SK-N-SH treated with all-trans-retinoic acid at 6 μM for 48 hours (cell line): ENCODE measurements at regions not wholly inside any gene's neighbourhood (a gene's known extent, or its start where the extent isn't known, plus 50 kb on each side); places are given as distances from the start of the nearest gene placed in this dataset.

Experiments used
- ATAC-seq: fragments of 200-7000 bp; cut with Tn5 transposase; 3 replicates; pipeline ENCODE4 v1.9.1; 2020; ENCODE audit warnings: mild to moderate bottlenecking, moderate library complexity
- ARNTL ChIP-seq: fragments of 450-650 bp; formaldehyde crosslinking; IDR thresholded peaks from 2 replicates; pipeline ENCODE4 v1.5.0; 2020; ENCODE audit warnings: low read depth, mild to moderate bottlenecking, moderate library complexity, borderline replicate concordance
- BACH2 ChIP-seq: fragments of 250-450 bp; sonication (Bioruptor Pico); IDR thresholded peaks from 2 replicates; pipeline ENCODE4 v1.9.0; 2021; ENCODE audit warnings: mild to moderate bottlenecking, borderline replicate concordance
- CREB5 ChIP-seq: fragments of 250-450 bp; sonication (Bioruptor Pico); IDR thresholded peaks from 2 replicates; pipeline ENCODE4 v1.5.1; 2020; ENCODE audit warnings: low read depth, mild to moderate bottlenecking, moderate library complexity
- CSDC2 ChIP-seq: fragments of 250-450 bp; sonication (Bioruptor Pico); IDR thresholded peaks from 2 replicates; pipeline ENCODE4 v1.5.0; 2020; ENCODE audit warnings: mild to moderate bottlenecking, moderate library complexity
- CSRNP3 ChIP-seq: fragments of 250-450 bp; sonication (Bioruptor Pico); IDR thresholded peaks from 2 replicates; pipeline ENCODE4 v1.5.1; 2021; ENCODE audit warnings: mild to moderate bottlenecking, moderate library complexity
- ESRRG ChIP-seq: fragments of 250-450 bp; sonication (Bioruptor Pico); IDR thresholded peaks from 2 replicates; pipeline ENCODE4 v1.6.1; 2021; ENCODE audit warnings: mild to moderate bottlenecking
- GLIS3 ChIP-seq: fragments of 250-450 bp; sonication (Bioruptor Pico); IDR thresholded peaks from 2 replicates; pipeline ENCODE4 v1.5.0; 2020; ENCODE audit warnings: mild to moderate bottlenecking, moderate library complexity
- OSR1 ChIP-seq: fragments of 250-450 bp; sonication (Bioruptor Pico); IDR thresholded peaks from 2 replicates; pipeline ENCODE4 v1.8.0; 2022; ENCODE audit warnings: moderate library complexity, mild to moderate bottlenecking, inconsistent platforms
- PATZ1 ChIP-seq: fragments of 250-450 bp; sonication (Bioruptor Pico); IDR thresholded peaks from 2 replicates; pipeline ENCODE4 v1.8.0; 2020; ENCODE audit warnings: mild to moderate bottlenecking, moderate library complexity, borderline replicate concordance
- POU6F1 ChIP-seq: fragments of 250-450 bp; sonication (Bioruptor Pico); IDR thresholded peaks from 2 replicates; pipeline ENCODE4 v1.8.0; 2021; ENCODE audit warnings: low read depth, mild to moderate bottlenecking, moderate library complexity, borderline replicate concordance
- PPARA ChIP-seq: fragments of 250-450 bp; sonication (Bioruptor Pico); IDR thresholded peaks from 2 replicates; pipeline ENCODE4 v1.5.0; 2020; ENCODE audit warnings: mild to moderate bottlenecking, borderline replicate concordance
- RARB ChIP-seq: fragments of 250-450 bp; sonication (Bioruptor Pico); IDR thresholded peaks from 2 replicates; pipeline ENCODE4 v1.8.0; 2021; ENCODE audit warnings: mild to moderate bottlenecking, moderate library complexity
- SNAI2 ChIP-seq: fragments of 250-450 bp; sonication (Bioruptor Pico); IDR thresholded peaks from 2 replicates; pipeline ENCODE4 v1.5.0; 2020; ENCODE audit warnings: mild to moderate bottlenecking, moderate library complexity
- TCF4 ChIP-seq: fragments of 250-450 bp; sonication (Bioruptor Pico); IDR thresholded peaks from 2 replicates; pipeline ENCODE4 v1.8.0; 2021; ENCODE audit warnings: mild to moderate bottlenecking, moderate library complexity, borderline replicate concordance
- TOX ChIP-seq: fragments of 250-450 bp; sonication (Bioruptor Pico); IDR thresholded peaks from 2 replicates; pipeline ENCODE4 v1.8.0; 2021; ENCODE audit warnings: mild to moderate bottlenecking, moderate library complexity, borderline replicate concordance
- TSHZ2 ChIP-seq: fragments of 250-450 bp; sonication (Bioruptor Pico); IDR thresholded peaks from 2 replicates; pipeline ENCODE4 v1.5.0; 2020; ENCODE audit warnings: mild to moderate bottlenecking, moderate library complexity
- ZC3H10 ChIP-seq: fragments of 250-450 bp; sonication (Bioruptor Pico); IDR thresholded peaks from 2 replicates; pipeline ENCODE4 v1.5.1; 2021; ENCODE audit warnings: mild to moderate bottlenecking, moderate library complexity
- ZFP3 ChIP-seq: fragments of 250-450 bp; sonication (Bioruptor Pico); IDR thresholded peaks from 2 replicates; pipeline ENCODE4 v1.5.0; 2020; ENCODE audit warnings: mild to moderate bottlenecking, moderate library complexity
- ZFP30 ChIP-seq: fragments of 450-650 bp; formaldehyde crosslinking; IDR thresholded peaks from 2 replicates; pipeline ENCODE4 v1.5.0; 2022; ENCODE audit warnings: mild to moderate bottlenecking, moderate library complexity
- ZNF565 ChIP-seq: fragments of 450-650 bp; formaldehyde crosslinking; conservative IDR thresholded peaks from 2 replicates; pipeline ENCODE4 v1.5.0; 2020; ENCODE audit warnings: low read depth, mild to moderate bottlenecking, moderate library complexity
- ZNF70 ChIP-seq: fragments of 450-650 bp; formaldehyde crosslinking; IDR thresholded peaks from 2 replicates; pipeline ENCODE4 v1.5.0; 2020; ENCODE audit warnings: mild to moderate bottlenecking, moderate library complexity
- ZNF8 ChIP-seq: fragments of 450-650 bp; formaldehyde crosslinking; IDR thresholded peaks from 2 replicates; pipeline ENCODE4 v1.5.0; 2020; ENCODE audit warnings: mild to moderate bottlenecking, moderate library complexity

- TF ChIP-seq CSDC2 (CRISPR knock-in tag) (no peak), ZNF565 (CRISPR knock-in tag) (no peak), CSRNP3 (no peak), RARB (CRISPR knock-in tag) (no peak), ZFP30 (no peak), BACH2 (CRISPR knock-in tag) (no peak), SNAI2 (no peak), ARNTL (CRISPR knock-in tag) (no peak), ZNF8 (no peak), ZC3H10 (CRISPR knock-in tag) (no peak), POU6F1 (no peak), TSHZ2 (no peak), TCF4 (CRISPR knock-in tag) (no peak), ESRRG (CRISPR knock-in tag) (no peak), TOX (CRISPR knock-in tag) (no peak), CREB5 (CRISPR knock-in tag) (no peak), PPARA (no peak)
- no peak for ATAC-seq
Measured at GRCh38 chr12:102302553-102302952, 104.9 kb upstream of the PMCH start.

- no peak for ATAC-seq
- no peak for TF ChIP-seq CSRNP3
- no peak for TF ChIP-seq PPARA
- no peak for TF ChIP-seq CSDC2 (CRISPR knock-in tag)
- no peak for TF ChIP-seq TOX (CRISPR knock-in tag)
- no peak for TF ChIP-seq TSHZ2
- no peak for TF ChIP-seq SNAI2
- TF ChIP-seq POU6F1, result no peak
- TF ChIP-seq ZC3H10 (CRISPR knock-in tag), result no peak
- TF ChIP-seq ZFP30, result no peak
- TF ChIP-seq GLIS3 (CRISPR knock-in tag), result no peak
- no peak for TF ChIP-seq ZFP3
- TF ChIP-seq CREB5 (CRISPR knock-in tag), result no peak
- no peak for TF ChIP-seq ZNF565 (CRISPR knock-in tag)
- no peak for TF ChIP-seq TCF4 (CRISPR knock-in tag)
- no peak for TF ChIP-seq ZNF8
- TF ChIP-seq PATZ1 (CRISPR knock-in tag), result no peak
- no peak for TF ChIP-seq ARNTL (CRISPR knock-in tag)
- no peak for TF ChIP-seq OSR1 (CRISPR knock-in tag)
- no peak for TF ChIP-seq BACH2 (CRISPR knock-in tag)
- TF ChIP-seq ZNF70 (CRISPR knock-in tag), result no peak
Measured at GRCh38 chr12:102301547-102301946, 103.9 kb upstream of the PMCH start.
